NOMO-1 treated with dmso at 0.1 percent for 144 hours (cell line): ENCODE measurements at regions not wholly inside any gene's neighbourhood (a gene's known extent, or its start where the extent isn't known, plus 50 kb on each side); places are given as distances from the start of the nearest gene placed in this dataset.

Source experiments
- DNase-seq: peaks from one replicate; lab custom pipeline; 2025; ENCODE audit not compliant: unreplicated experiment; lab: John Stamatoyannopoulos, UW

GRCh38 chr4:106687026-106687425 lies 318.4 kb upstream of the GIMD1 start:
- no peak for DNase-seq

- DNase-seq: no peak
Observed at GRCh38 chr4:106681381-106681921, 312.9 kb upstream of the GIMD1 start.

- DNase-seq: no peak
Observed at GRCh38 chr4:106679063-106679462, 310.5 kb upstream of the GIMD1 start.

- DNase-seq: no peak
Observed at GRCh38 chr4:106677213-106677612, 308.6 kb upstream of the GIMD1 start.

- peak; percentile 63 for DNase-seq
Observed at GRCh38 chr4:106676173-106676921, 307.8 kb upstream of the GIMD1 start.

- DNase-seq: no peak
Observed at GRCh38 chr4:106671716-106672115, 303.1 kb upstream of the GIMD1 start.

GRCh38 chr4:106670976-106671375 lies 302.4 kb upstream of the GIMD1 start:
- DNase-seq: no peak

GRCh38 chr4:106659371-106659770 lies 290.8 kb upstream of the GIMD1 start:
- DNase-seq: peak; percentile 37

- no peak for DNase-seq
Observed at GRCh38 chr4:106652095-106652494, 283.5 kb upstream of the GIMD1 start.

GRCh38 chr4:106650701-106651100 lies 282.1 kb upstream of the GIMD1 start:
- DNase-seq: no peak

- DNase-seq: no peak
Observed at GRCh38 chr4:106647451-106647850, 278.9 kb upstream of the GIMD1 start.

GRCh38 chr4:106629268-106629625 lies 260.7 kb upstream of the GIMD1 start:
- no peak for DNase-seq

GRCh38 chr4:106628586-106629267 lies 260.1 kb upstream of the GIMD1 start:
- DNase-seq: no peak

- DNase-seq: no peak
Observed at GRCh38 chr4:106627051-106627450, 258.5 kb upstream of the GIMD1 start.

GRCh38 chr4:106624671-106625070 lies 256.1 kb upstream of the GIMD1 start:
- no peak for DNase-seq

- no peak for DNase-seq
Observed at GRCh38 chr4:106618956-106619355, 250.4 kb upstream of the GIMD1 start.

- DNase-seq: no peak
Observed at GRCh38 chr4:106615961-106616360, 247.4 kb upstream of the GIMD1 start.

GRCh38 chr4:106615410-106615945 lies 246.9 kb upstream of the GIMD1 start:
- DNase-seq: no peak

GRCh38 chr4:106614441-106614840 lies 245.9 kb upstream of the GIMD1 start:
- no peak for DNase-seq

- no peak for DNase-seq
Observed at GRCh38 chr4:106609917-106610316, 241.3 kb upstream of the GIMD1 start.

GRCh38 chr4:106607558-106607957 lies 239.0 kb upstream of the GIMD1 start:
- no peak for DNase-seq
